Stimulated activated CD8-positive, alpha-beta memory T cell treated with anti-CD3 and anti-CD28 coated beads, Interleukin-15, amount 100 ng/mL, for 48 hours (primary cell): ENCODE measurements at regions not wholly inside any gene's neighbourhood (a gene's known extent, or its start where the extent isn't known, plus 50 kb on each side); places are given as distances from the start of the nearest gene placed in this dataset.

Experiments used
- DNase-seq, 2 donors: peaks; one replicate each; pipeline ENCODE4 v3.0.0-alpha.2; 2020; ENCODE audit warnings: low read depth in 2 of 2

DNA sequence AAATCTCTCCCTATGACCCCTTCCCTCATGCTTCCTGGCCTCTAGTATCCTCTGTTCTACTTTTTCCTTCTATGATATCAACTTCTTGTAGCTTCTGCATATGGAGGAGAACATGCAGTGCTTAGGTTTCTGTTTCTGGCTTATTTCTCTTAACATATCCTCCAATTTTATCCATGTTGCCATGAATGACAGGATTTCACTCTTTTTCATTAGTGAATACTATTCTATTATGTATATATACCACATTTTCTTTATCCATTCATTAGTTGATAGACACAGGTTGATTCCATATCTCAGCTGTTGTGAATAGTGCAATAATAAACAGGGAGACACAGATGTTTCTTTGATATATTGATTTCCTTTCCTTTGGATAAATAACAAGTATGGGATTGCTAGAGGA is 123.3 kb upstream of the SESN3 start:
- no peak for DNase-seq

GRCh38 chr11:95353706-95354105 is 122.7 kb upstream of the SESN3 start:
- no peak for DNase-seq

DNA sequence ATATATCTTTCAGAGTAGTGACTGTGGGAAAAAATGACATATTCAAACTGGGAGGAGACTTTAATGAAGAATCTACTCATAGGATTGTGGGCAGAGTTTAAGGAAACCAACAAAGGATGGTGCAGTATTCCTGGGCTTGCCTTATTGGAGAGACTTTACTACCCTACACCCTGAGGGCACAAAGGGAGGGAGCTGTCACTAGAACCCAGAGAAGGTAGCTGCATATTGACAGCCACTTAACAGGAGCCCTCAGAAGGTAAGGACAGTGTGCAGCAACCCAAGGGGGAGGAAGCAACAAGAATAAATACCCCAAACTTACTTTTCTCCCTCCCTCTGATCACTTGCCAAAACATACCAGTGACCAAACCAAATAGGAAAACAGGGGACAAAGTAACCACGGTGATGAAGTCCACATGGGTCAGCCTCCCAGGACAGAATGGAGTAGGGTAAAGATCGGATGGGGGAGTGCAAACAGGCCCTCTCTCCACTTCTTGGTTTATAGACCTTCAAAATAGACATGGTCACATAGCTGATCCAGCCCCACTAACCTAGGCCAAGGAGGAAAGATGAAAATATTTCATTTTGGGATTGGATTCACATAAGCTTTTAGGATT is 121.8 kb upstream of the SESN3 start:
- no peak for DNase-seq

GRCh38 chr11:95349345-95349942 is 118.4 kb upstream of the SESN3 start:
- no peak for DNase-seq

- DNase-seq, result no peak
Observed at GRCh38 chr11:95346265-95346664, 115.3 kb upstream of the SESN3 start.

DNA sequence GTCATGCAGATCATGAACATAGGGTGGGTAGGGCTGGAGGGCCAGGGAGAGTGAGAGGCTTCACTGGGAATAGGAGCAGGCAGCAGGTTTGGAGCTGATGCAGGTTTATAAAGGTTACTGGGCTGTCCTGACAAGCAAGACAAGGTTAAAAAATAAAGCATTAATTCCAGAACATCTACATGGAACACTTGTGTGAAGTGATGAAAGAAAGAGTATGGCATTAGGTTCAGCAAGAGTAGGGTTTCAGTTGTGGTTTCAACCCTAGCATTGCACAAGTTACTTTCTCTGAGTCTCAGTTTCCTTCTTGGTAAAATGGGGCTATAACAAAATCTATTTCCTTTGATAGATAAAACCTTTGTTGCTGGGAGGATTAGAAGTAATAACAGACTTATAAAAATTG is 114.6 kb upstream of the SESN3 start:
- DNase-seq, result no peak

GRCh38 chr11:95344932-95345642 is 114.1 kb upstream of the SESN3 start:
- no peak for DNase-seq

GRCh38 chr11:95341221-95341620 is 110.2 kb upstream of the SESN3 start:
- DNase-seq, result no peak

DNA sequence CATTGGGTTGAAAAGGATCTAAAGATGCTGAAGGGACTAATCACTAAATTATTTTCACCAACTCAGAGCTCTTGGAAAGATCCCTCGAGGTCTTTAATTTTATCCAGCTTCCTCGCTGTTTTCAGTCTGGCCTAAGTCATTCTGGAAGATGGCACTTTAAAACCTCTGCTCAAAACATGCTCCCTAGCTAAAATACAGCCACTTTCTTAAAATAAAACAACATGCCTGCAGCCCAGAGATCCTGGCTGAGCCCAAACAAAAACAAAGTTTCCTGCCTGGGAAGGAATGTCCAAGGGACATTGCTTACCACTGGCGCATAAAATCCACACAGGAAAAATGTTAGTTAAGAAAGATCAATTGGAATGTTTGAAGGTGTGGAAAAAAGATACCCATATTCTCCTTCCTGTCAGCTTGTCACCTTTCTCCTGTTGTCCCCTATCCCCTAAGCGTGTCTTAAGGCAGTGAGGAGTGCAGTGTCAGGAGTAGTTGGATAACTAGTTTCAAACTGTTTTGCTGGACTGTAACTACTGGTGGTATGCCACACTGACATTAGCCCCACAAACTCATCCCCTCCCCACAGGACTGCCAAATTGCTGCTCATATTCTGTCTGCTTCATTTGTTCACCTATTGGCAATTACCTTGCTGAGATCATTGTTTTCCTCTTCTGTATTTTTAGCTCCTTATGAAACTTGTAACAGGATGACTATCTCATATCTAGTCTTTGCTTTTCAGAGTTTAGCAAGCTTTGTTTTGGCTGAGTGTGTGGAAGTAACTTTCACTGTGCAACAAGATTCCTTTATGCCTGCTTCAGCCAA is 108.3 kb upstream of the SESN3 start:
- DNase-seq, result no peak

DNA sequence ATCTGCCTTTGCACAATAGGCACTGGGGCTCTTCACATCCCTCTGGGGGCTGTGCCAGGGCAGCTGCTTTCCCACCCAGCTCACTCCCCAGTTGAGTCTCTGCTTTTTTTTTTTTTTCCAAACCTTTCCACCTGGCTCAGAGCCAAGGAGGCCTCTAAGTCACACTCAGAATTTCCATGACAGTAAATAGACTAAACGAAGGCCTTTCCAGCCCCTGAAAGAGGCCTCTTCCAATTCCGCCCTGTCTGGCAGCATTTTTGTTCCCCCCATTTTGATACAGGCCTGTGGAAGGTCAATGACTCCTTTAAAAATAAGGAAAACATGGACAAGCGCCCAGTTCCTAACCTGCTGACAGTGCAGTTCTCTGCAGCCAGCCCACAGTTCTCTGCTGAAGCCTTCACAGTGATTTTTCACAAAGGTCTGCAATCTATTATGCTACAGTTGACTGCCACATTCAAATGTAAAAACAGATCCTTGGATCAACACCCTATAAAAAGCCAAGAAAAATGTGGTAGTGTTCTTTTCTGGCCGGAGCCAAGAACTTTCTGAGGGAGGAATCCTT is 107.5 kb upstream of the SESN3 start:
- no peak for DNase-seq

DNA sequence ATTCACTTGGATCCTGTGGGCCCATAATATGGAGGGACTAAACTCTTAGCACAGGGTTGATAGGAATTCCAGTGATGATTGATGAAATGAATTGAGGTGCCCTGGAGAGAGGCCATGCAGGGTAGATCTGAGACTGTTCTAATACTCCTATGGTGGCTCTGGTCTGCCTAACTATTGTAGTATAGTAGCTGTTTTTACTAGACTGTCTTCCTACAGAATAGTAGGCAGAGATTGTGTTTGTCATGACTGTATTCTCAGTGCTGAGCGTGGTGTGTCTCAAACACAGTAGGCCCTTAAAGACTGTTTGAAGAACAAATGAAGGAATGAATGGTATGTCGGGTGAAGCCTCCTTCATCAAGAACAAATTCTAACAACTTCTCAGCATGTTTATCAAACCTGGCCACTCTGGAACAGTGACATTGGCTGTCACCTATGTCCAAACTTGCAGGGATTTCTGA is 107.0 kb upstream of the SESN3 start:
- DNase-seq, result no peak

- peak in 1 of 2 donors; percentile 32 for DNase-seq
Observed at GRCh38 chr11:95337175-95337957, 106.4 kb upstream of the SESN3 start.

GRCh38 chr11:95335989-95336388 is 105.0 kb upstream of the SESN3 start:
- DNase-seq, result no peak

DNA sequence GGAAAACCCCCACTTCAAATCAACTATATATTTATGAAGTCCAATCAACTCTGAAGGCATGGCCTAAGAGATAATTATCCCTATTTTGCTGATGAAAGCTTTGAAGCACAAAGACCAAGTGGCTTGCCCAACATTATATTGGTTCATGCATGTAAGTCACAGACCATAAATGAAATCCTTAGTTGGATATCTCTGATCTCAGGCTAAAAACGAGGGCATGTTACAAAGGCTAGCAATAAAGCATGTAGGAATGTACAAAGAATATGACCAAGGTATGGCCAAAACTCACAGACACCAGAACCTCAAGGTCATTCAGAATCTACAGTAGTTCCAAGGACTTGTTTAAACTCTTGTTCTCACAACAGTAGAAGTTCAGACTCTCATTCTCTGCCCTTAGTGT is 100.2 kb upstream of the SESN3 start:
- no peak for DNase-seq

GRCh38 chr11:95330302-95330701 is 99.3 kb upstream of the SESN3 start:
- DNase-seq, result no peak

DNA sequence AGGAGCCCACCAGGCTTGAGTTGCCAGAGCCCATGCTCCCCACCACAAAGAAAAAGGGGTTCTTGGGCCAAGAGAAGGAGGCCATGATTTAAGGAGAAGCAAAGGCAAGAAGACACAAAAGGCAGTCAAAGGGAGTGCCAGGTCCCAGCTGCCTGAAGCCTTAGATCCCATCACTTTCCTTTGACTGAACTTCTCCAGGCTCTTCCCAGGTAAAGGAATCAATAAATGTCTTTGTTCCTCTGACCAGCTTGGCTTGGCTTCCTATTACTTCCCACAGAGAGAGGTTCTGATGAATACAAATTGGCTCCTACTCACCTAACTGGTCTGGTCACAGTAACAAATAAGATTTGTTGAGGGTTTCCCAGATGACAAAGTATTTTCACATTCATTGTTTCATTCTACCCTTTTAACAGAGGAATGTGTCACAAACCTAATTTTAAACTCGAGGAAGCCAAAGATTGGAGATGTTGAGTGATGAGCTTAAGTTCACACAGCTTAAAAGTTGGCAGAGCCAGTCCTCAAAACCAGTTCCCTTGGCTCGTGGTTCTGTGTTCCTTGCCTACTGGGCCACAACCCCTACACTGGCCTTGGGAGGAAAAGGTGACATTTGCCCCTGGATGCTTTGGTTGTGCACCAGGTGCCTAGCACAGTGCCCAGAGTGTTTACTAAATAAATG is 96.4 kb upstream of the SESN3 start:
- DNase-seq, result no peak

DNA sequence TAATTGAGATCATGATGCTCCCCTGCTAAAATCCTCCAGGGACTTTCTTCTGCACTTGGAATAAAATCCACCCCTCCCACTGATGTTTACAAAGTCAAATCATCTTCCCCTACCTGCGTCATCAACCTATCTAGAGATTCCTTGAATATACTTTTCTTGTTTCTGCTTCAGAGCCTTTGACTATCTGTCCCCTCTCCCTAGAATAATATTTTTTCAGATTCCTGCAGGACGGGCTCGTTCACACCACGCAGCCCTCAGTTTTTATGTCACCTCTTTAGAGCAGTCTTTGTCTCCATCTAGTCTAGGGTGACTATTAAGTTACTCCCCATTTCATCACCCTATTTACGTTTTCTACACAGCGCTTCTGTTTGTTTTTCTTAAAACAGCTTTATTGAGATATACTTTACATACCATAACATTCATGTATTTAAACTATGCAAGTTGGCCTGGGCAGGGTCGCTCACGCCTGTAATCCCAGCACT is 94.8 kb upstream of the SESN3 start:
- DNase-seq, result no peak

DNA sequence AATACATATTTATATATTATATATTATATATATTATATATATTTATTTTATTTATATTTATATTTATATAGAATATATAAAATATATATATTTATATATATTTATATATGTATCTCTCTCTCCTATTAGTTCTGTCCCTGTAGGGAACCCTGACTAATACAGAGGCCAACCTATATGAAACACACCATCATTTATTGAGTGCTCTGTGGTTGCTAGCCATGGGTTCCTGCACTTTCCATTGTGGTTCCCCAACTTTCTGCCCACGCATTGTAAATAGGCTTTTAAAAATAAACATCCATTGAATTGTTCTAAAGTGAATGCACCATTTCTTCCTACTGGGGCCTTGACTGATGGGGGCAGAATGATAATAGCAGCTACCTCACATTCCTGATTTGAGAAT is 93.8 kb upstream of the SESN3 start:
- no peak for DNase-seq

GRCh38 chr11:95322539-95322938 is 91.5 kb upstream of the SESN3 start:
- no peak for DNase-seq

- DNase-seq, result no peak
Observed at GRCh38 chr11:95318498-95318897, 87.5 kb upstream of the SESN3 start.
